ENCODE measurements at regions not wholly inside any gene's neighbourhood (a gene's known extent, or its start where the extent isn't known, plus 50 kb on each side); places are given as distances from the start of the nearest gene placed in this dataset.
"Not testable (repeated sequence)": the region's sequence is repeated elsewhere in the genome, so short reads cannot be mapped to it uniquely, and the experiment has no call there.

- DNase-seq; intact Hi-C loops (cut with DNase I); H3K4me1 ChIP-seq (ENCODE audit: insufficient read depth); H3K27me3 ChIP-seq; H3K9me3 ChIP-seq; H3K36me3 ChIP-seq; H3K27ac ChIP-seq: not testable (repeated sequence)
- 0 to 9% (median 8%) methylated on average over 5 of the region's 5 CpGs for WGBS, 3 donors
- peak overlapping the region; percentile 34 for H3K4me3 ChIP-seq
Measured at GRCh38 chr13:24967970-24968369, 128.0 kb upstream of the PABPC3 start.

- WGBS, 3 donors, result 38 to 42% (median 40%) methylated on average over 2 of the region's 2 CpGs
- DNase-seq; intact Hi-C loops (cut with DNase I); H3K27me3 ChIP-seq; H3K36me3 ChIP-seq; H3K9me3 ChIP-seq; H3K4me1 ChIP-seq (ENCODE audit: insufficient read depth); H3K27ac ChIP-seq: not testable (repeated sequence)
- H3K4me3 ChIP-seq, result peak overlapping the region; percentile 34
Measured at GRCh38 chr13:24968416-24968815, 127.5 kb upstream of the PABPC3 start.

- H3K4me1 ChIP-seq (ENCODE audit: insufficient read depth); H3K27ac ChIP-seq; H3K36me3 ChIP-seq; H3K9me3 ChIP-seq; H3K4me3 ChIP-seq; DNase-seq; H3K27me3 ChIP-seq; intact Hi-C loops (cut with DNase I): not testable (repeated sequence)
- WGBS, 3 donors, result 84 to 87% (median 84%) methylated on average over 9 of the region's 9 CpGs
Measured at GRCh38 chr13:24973102-24973501, 122.8 kb upstream of the PABPC3 start.

- WGBS, 3 donors, result 48 to 62% (median 48%) methylated on average over 3 of the region's 3 CpGs
- H3K4me1 ChIP-seq (ENCODE audit: insufficient read depth); DNase-seq; H3K27ac ChIP-seq; H3K36me3 ChIP-seq; intact Hi-C loops (cut with DNase I); H3K4me3 ChIP-seq; H3K27me3 ChIP-seq; H3K9me3 ChIP-seq: not testable (repeated sequence)
Measured at GRCh38 chr13:24981181-24981803, 114.6 kb upstream of the PABPC3 start.

- TF ChIP-seq POLR2A (IDR thresholded peaks at IDR 0.05), result no peak
- no peak for TF ChIP-seq CTCF (IDR thresholded peaks at IDR 0.05)
- TF ChIP-seq EP300 (IDR thresholded peaks at IDR 0.05), result no peak
- Histone ChIP-seq H3K36me3 (no peaks in the 10 kb centered on the region), H3K4me3 (no peak overlapping the region), H3K9me3 (no peaks in the 10 kb centered on the region), H3K27me3 (no peaks in the 10 kb centered on the region), H3K27ac (no peak overlapping the region), H3K4me1 (ENCODE audit: insufficient read depth) (no peaks in the 10 kb centered on the region)
- intact Hi-C loops (cut with DNase I), result no loop called here
- DNase-seq, result no peak
- WGBS, 3 donors, result 63 to 72% (median 65%) methylated on average over 10 to 11 of the region's 11 CpGs
Measured at GRCh38 chr13:24982333-24982999, 113.5 kb upstream of the PABPC3 start.

- Histone ChIP-seq H3K4me3 (no peak overlapping the region), H3K27me3 (no peaks in the 10 kb centered on the region)
Measured at GRCh38 chr13:24983094-24983493, 112.8 kb upstream of the PABPC3 start.

More at GRCh38 chr13:24983094-24983493, 112.8 kb upstream of the PABPC3 start:
- Histone ChIP-seq H3K4me1 (ENCODE audit: insufficient read depth) (no peaks in the 10 kb centered on the region), H3K9me3 (no peaks in the 10 kb centered on the region), H3K36me3 (no peaks in the 10 kb centered on the region), H3K27ac (no peak overlapping the region)
- TF ChIP-seq CTCF (IDR thresholded peaks at IDR 0.05) (no peak), POLR2A (IDR thresholded peaks at IDR 0.05) (no peak), EP300 (IDR thresholded peaks at IDR 0.05) (no peak)
- DNase-seq, result no peak
- 80 to 84% (median 81%) methylated on average over 8 of the region's 8 CpGs for WGBS, 3 donors
- intact Hi-C loops (cut with DNase I), result no loop called here

All from ovary (tissue), 7 donors.